Fibroblast of the aortic adventitia (primary cell): ENCODE measurements at regions not wholly inside any gene's neighbourhood (a gene's known extent, or its start where the extent isn't known, plus 50 kb on each side); places are given as distances from the start of the nearest gene placed in this dataset.

Experiments
- DNase-seq: peaks from one replicate; pipeline ENCODE4 v3.0.0-alpha.2; 2010; ENCODE audit warnings: low read depth
- H3K4me3 ChIP-seq: 2 replicates; pipeline ENCODE4 v1.5.1; 2011; ENCODE audit warnings: low read depth, mild to moderate bottlenecking, control low read depth, low read length, moderate library complexity
- CTCF ChIP-seq: IDR thresholded peaks from 2 replicates; pipeline ENCODE4 v1.5.1; 2011; ENCODE audit warnings: mild to moderate bottlenecking, low read length, control low read depth, inconsistent platforms; ENCODE audit not compliant: insufficient read depth

DNA sequence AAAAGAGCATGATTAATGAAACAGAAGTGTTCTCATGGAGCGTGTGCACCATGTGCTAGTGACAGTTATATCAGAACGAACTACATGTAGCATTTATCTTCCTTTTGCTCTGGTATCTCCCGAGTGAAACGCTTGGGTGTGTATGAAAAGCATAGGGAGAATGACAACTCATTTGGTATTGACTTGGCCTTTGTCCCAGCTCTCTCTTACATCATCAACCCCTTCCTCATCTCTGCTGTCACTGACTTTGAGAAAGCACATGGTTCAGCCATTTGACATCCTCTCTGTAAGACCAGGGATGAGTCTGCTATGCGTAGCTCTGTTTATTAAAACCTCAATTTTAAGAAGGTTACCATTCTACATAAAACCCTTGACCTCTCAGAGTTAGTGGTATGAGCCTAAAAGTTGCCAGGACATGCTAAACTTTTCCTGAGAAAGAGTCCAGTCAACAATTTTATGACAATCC lies 201.0 kb downstream of the NRIP1 start:
- TF ChIP-seq CTCF: no peak
- peak; percentile 16 for DNase-seq
- no peak overlapping the region for H3K4me3 ChIP-seq

DNA sequence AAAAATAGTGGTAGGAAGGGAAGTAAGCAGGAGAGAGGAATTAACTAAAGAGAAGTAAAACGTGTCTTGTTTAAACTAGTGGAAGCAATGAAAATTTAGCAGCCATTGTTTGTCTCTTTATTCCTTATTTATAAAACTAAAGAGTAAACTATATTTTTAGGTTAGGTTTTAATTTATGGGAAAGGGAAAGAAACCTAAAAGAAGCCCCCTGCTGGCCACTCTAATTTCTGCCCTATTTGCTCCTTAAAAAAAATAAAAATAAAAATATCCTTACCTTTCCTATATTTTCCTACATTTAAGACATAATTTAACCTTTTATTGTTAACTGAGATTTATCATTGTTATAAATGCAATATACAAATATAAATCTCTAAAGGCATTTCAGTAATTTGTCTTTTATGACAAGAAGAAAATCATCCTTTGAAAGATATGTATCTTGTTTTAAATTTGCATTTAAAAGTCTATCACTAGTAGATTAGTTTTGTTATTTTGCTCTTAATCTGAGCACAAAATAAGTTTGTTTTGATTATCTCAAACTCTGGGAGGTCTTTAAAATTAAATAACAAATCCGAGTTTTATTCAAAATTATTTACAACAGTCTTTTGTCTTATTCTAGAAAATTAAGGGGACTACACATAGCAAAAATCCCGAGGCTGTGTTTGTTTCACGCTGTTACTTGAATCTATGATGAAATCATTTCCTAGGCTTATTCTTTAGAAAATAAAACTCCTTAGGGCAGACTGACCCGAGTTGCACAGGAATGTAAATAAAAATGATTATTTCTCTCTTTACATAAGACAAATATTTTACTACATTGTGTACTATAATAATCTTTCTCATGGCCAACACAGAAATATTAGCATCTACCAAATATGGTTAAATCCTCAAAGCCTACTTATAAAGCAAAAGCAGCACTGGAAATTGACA lies 201.7 kb downstream of the NRIP1 start:
- TF ChIP-seq CTCF: peak; percentile 66
- no peak overlapping the region for H3K4me3 ChIP-seq
- DNase-seq: peak; percentile 59

DNA sequence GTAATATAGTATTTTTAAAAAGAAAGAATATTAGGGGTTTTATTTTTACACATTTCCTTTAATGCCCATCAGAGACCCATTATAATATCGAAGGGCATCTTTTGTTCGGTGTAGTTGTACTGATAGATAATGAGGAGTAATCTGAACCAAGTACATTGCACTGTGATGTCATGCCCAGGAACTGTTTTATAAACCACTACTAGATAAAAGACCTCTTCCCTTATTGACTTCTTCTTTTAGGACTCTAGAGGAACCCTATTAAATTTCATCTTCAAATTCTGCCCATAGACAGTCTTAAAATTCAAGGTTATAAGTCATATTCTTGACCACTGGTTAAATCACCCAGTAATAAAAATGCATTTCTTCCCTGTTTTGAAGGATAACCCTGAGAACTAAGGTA lies 206.5 kb downstream of the NRIP1 start:
- TF ChIP-seq CTCF: no peak
- no peak overlapping the region for H3K4me3 ChIP-seq
- no peak for DNase-seq

DNA sequence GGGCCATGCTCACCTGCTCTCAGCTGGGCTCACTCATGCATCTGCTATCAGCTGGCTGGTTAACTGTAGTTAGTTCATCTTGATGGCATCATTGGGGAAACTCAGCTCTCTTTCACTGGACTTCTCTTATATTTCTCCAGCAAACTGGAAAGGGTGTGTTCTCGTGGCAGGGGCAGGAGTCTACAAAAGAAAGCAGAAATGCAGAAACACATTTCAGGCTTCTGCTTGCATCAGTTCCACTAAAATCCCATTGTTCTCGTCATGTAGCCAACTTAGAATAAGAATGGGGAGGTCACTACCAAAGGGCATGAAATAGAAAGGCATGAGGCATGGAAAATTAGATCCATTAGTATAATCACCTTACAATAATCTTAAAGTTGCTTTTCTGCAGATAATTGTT lies 207.3 kb downstream of the NRIP1 start:
- no peak overlapping the region for H3K4me3 ChIP-seq
- no peak for TF ChIP-seq CTCF
- DNase-seq: no peak

DNA sequence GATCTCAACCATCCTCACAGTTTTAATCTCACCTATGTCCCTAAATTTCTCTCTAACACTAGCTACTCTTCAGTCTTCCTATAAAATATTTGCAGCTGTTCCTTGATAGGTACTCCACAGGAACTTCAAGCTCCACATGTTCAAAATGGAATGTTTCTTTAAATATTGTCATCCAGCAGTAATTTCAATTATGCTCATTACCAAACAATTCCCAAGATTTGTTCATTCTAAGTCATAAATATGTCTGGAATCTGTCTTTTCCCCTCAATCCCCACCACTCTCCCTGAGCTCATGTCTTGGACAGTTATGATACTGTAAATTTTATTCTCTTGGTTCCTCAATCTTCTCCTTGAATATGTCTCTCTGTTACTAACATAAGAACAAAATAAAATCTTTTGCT lies 214.4 kb downstream of the NRIP1 start:
- peak; percentile 11 for DNase-seq
- H3K4me3 ChIP-seq: no peak overlapping the region
- no peak for TF ChIP-seq CTCF

- DNase-seq: no peak
- no peak overlapping the region for H3K4me3 ChIP-seq
- no peak for TF ChIP-seq CTCF
Observed at GRCh38 chr21:14846621-14847020, 218.2 kb downstream of the NRIP1 start.

- TF ChIP-seq CTCF: no peak
- no peak for DNase-seq
- H3K4me3 ChIP-seq: no peak overlapping the region
Observed at GRCh38 chr21:14844001-14844400, 220.8 kb downstream of the NRIP1 start.
